DMS 273 (cell line): ENCODE measurements at regions not wholly inside any gene's neighbourhood (a gene's known extent, or its start where the extent isn't known, plus 50 kb on each side); places are given as distances from the start of the nearest gene placed in this dataset.

ENCODE experiments used
- DNase-seq: peaks from one replicate; lab custom pipeline; 2025; ENCODE audit not compliant: unreplicated experiment; lab: John Stamatoyannopoulos, UW

- DNase-seq: no peak
Measured at GRCh38 chr1:90412563-90412962, 304.5 kb downstream of the BARHL2 start.

- DNase-seq: no peak
Measured at GRCh38 chr1:90411185-90411584, 305.9 kb downstream of the BARHL2 start.

- no peak for DNase-seq
Measured at GRCh38 chr1:90407737-90408136, 309.4 kb downstream of the BARHL2 start.

GRCh38 chr1:90405726-90406125 lies 311.4 kb downstream of the BARHL2 start:
- DNase-seq: no peak

- DNase-seq: peak; percentile 95
Measured at GRCh38 chr1:90402893-90403849, 313.9 kb downstream of the BARHL2 start.

DNA sequence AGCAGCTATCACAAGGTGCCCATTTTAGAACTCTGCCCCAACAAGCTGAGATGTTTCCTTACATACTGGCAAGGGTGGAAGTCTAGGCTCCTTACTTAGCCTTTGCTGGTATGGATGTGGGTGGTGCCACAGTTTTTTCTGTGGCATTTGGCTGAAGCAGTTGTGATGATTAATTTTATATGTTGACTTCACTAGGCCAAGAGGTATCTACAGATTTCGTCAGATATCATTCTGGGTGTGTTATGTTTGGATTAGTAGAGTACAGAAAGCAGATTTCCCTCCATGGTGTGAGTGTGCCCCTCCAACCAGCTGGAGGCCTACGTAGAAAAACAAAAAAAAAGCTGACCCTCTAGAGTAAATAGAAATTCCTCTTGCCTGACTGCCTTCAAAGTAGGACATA lies 317.0 kb downstream of the BARHL2 start:
- DNase-seq: no peak

- no peak for DNase-seq
Measured at GRCh38 chr1:90396917-90397316, 320.2 kb downstream of the BARHL2 start.

GRCh38 chr1:90394247-90394646 lies 322.9 kb downstream of the BARHL2 start:
- no peak for DNase-seq

DNA sequence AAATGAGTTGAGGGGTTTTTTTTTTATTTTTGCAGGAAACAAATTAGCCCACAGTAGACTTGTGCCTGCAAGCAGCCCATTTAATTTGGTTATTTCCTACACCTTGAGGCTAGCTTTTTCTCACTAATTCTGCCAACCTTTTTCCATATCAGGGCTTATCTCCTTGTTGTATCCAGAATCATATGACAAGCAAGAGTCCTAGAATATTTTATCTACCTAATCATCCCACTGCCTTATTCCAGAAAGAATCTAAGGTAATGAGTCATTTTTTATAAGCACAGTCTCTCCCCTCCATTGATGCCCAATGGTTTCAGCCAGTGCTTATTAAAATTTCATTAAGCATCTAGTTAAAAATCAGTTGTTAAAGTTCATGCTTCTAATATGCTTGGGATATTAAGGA lies 324.1 kb downstream of the BARHL2 start:
- DNase-seq: no peak

- DNase-seq: no peak
Measured at GRCh38 chr1:90391126-90391525, 326.0 kb downstream of the BARHL2 start.

DNA sequence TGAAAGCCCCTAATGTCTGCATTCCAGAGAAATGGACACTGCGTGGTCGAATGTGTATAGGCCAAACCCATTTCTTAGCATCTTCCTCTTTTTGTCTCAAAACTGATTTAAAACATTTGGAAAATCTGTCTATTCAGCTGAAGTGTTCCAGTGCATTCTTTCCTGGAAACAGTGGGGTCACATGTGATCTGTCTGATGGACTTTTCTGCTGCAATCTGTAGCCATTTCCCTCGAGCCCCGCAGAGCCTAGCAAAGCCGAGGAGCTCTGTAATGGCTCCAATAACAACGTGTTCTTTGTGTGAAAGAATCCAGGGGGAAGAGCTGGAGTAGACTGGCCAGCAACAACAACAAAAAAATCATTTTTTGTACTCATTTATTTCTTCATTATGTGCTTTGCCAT lies 329.3 kb downstream of the BARHL2 start:
- no peak for DNase-seq

GRCh38 chr1:90386899-90387720 lies 330.0 kb downstream of the BARHL2 start:
- DNase-seq: no peak

DNA sequence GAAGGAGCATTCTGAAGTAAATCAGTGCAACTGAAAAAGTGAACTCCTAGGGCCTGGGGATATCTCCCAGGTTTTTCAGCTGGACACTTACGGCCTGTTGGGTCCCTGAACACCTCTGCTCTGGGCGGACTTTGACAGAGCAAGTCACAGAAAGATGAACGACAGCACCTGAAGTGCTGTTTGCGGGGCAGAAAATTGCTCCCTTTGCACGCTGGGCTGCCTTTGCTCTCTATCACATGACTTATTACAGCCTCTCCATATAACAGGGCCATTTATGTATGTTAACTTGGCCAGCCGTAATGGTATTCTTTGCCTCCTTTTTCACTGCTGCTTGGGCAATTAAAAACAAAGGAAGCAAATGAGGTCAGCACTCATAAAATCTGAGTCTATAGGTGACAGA lies 332.9 kb downstream of the BARHL2 start:
- DNase-seq: no peak

DNA sequence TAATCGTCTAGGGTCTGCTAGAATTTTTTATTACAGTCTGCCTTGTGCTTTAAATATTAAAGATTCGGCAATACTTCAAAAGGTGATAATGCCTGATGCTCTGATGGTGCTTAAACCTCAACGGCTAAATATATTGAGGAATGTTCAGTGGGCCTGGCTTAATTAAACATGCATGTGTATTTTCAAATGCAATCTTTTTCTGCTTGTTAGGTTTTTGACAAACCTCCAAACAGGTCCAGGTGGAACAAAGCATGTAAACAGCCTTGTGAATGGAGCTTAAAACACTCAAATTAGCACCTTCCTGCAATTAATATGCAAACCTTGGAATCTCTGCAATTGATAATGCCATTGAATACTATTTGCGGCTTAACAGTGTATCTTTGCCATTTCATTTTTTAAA lies 334.9 kb downstream of the BARHL2 start:
- no peak for DNase-seq

DNA sequence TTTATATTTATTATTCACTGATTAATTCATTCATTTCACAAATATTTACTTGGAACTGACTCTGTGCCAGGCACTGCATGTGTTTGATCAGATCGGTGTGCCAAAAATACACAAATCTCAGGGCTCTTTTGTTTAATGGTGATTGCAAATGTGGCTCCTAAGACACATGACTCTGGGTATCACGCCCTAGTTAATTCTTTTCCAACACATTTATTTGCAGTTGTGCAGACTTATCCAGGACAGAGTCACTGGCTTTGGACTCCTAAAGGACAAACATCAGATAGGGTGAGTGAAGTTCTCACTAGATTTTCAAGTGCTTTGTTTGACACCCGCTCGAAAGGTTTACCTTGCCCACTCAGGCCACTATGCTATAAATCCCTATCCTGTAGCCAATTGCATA lies 335.5 kb downstream of the BARHL2 start:
- no peak for DNase-seq

DNA sequence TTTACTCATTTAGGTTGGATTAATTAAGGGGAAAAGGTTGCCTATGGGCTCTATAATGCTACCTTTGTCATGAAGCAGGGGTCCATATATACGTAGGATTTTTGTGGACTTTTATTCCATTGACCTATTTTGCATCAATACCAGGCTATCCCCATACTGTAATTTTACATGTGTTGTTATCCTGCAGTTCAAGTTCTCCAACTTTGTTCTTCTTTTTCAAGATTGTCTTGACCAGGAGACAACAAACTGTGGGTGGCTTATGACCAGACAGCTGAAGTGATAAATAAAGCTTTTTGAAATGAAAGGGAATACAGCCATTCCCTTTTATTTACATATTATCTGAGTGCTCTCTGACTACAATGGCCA lies 345.7 kb downstream of the BARHL2 start:
- DNase-seq: no peak

- no peak for DNase-seq
Measured at GRCh38 chr1:90370686-90371447, 346.2 kb downstream of the BARHL2 start.

DNA sequence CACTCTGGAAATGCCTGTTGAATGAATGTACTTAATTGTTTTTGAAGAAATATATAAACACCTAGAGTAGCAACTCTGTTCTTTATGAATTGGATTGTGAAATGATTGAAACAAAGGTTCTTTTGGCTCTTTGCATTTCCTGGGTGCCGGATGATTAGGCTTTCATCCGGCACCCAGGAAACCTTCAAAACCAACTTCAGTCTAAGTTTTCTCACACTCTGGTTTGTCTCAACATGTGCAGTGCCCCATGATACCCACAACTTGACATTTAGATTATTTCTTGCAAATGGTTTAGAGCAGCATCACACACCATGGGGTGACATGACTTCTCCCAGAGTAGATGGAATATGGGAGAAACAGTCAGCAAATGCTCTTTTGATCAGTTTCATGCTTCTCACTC lies 354.9 kb downstream of the BARHL2 start:
- no peak for DNase-seq

- no peak for DNase-seq
Measured at GRCh38 chr1:90361026-90361425, 356.1 kb downstream of the BARHL2 start.

- DNase-seq: no peak
Measured at GRCh38 chr1:90359994-90360393, 357.1 kb downstream of the BARHL2 start.

DNA sequence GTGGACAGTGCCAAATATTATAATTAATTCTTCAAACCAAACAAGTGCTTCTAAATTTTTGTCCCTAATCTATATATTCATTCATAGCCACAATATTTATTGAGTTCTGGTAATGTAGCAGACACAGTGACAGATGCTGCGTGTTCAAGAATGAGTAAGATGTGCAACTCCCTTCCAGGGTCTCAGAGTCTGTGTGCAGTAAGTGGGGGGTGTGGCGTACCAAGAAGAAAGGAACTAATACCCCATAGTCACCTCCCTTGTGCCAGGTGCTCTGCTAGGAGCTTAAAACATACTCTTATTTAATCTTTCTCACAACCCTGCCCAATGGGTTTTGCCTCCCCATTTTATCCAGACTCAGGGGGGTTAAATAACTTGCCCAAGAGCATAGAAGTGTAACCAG lies 358.7 kb downstream of the BARHL2 start:
- peak; percentile 4 for DNase-seq
